Skin epidermis (tissue), 12 donors: ENCODE measurements at regions not wholly inside any gene's neighbourhood (a gene's known extent, or its start where the extent isn't known, plus 50 kb on each side); places are given as distances from the start of the nearest gene placed in this dataset.
"Not testable (repeated sequence)": the region's sequence is repeated elsewhere in the genome, so short reads cannot be mapped to it uniquely, and the experiment has no call there.

Source experiments
- H3K27ac ChIP-seq, 21 experiments: fragments of 200-600 bp; sonication (generic) in 11 of 21; one replicate each; pipeline ENCODE4 v1.5.0; 2020; ENCODE audit warnings: mild to moderate bottlenecking in 3 of 21, inconsistent platforms in 2 of 21, moderate library complexity in 2 of 21
- H3K4me3 ChIP-seq, 7 experiments: fragments of 200-600 bp; sonication (generic) in 2 of 7; one replicate each; pipeline ENCODE4 v1.5.0; 2020; ENCODE audit warnings: inconsistent platforms in 2 of 7, mild to moderate bottlenecking in 2 of 7, moderate library complexity in 1 of 7

GRCh38 chr3:137198374-137198773 lies 240.6 kb downstream of the IL20RB start:
- H3K27ac ChIP-seq, H3K4me3 ChIP-seq: not testable (repeated sequence)

- Histone ChIP-seq H3K4me3 (no peak overlapping the region), H3K27ac (no peak overlapping the region)
Observed at GRCh38 chr3:137199678-137200077, 241.9 kb downstream of the IL20RB start.

GRCh38 chr3:137201066-137201465 lies 243.3 kb downstream of the IL20RB start:
- Histone ChIP-seq H3K27ac (no peak overlapping the region), H3K4me3 (no peak overlapping the region)

- H3K4me3 ChIP-seq: no peak overlapping the region
Observed at GRCh38 chr3:137202941-137203340, 245.2 kb downstream of the IL20RB start.

GRCh38 chr3:137204409-137204808 lies 246.6 kb downstream of the IL20RB start:
- H3K27ac ChIP-seq: no peak overlapping the region
- H3K4me3 ChIP-seq: no peak overlapping the region

More at GRCh38 chr3:137202941-137203340, 245.2 kb downstream of the IL20RB start:
- H3K27ac ChIP-seq: no peak overlapping the region

GRCh38 chr3:137205394-137206045 lies 247.7 kb downstream of the IL20RB start:
- H3K4me3 ChIP-seq: no peak overlapping the region
- no peak overlapping the region for H3K27ac ChIP-seq

- H3K27ac ChIP-seq: no peak overlapping the region
- no peak overlapping the region for H3K4me3 ChIP-seq
Observed at GRCh38 chr3:137207616-137208015, 249.8 kb downstream of the IL20RB start.

- Histone ChIP-seq H3K27ac (no peak overlapping the region), H3K4me3 (no peak overlapping the region)
Observed at GRCh38 chr3:137217733-137218132, 259.9 kb downstream of the IL20RB start.

GRCh38 chr3:137219801-137220445 lies 262.1 kb downstream of the IL20RB start:
- Histone ChIP-seq H3K27ac (no peak overlapping the region), H3K4me3 (no peak overlapping the region)

GRCh38 chr3:137222736-137223225 lies 265.0 kb downstream of the IL20RB start:
- Histone ChIP-seq H3K4me3 (no peak overlapping the region), H3K27ac (no peak overlapping the region)

- Histone ChIP-seq H3K27ac (no peak overlapping the region), H3K4me3 (no peak overlapping the region)
Observed at GRCh38 chr3:137224464-137224863, 266.7 kb downstream of the IL20RB start.

GRCh38 chr3:137242836-137243400 lies 285.1 kb downstream of the IL20RB start:
- no peak overlapping the region for H3K27ac ChIP-seq
- no peak overlapping the region for H3K4me3 ChIP-seq

GRCh38 chr3:137246491-137246890 lies 288.7 kb downstream of the IL20RB start:
- Histone ChIP-seq H3K27ac (no peak overlapping the region), H3K4me3 (no peak overlapping the region)

- H3K4me3 ChIP-seq: no peak overlapping the region
- H3K27ac ChIP-seq: no peak overlapping the region
Observed at GRCh38 chr3:137249311-137249940, 291.6 kb downstream of the IL20RB start.

- no peak overlapping the region for H3K27ac ChIP-seq
Observed at GRCh38 chr3:137259089-137259488, 301.3 kb downstream of the IL20RB start.

GRCh38 chr3:137259701-137260100 lies 301.9 kb downstream of the IL20RB start:
- H3K27ac ChIP-seq: no peak overlapping the region
- no peak overlapping the region for H3K4me3 ChIP-seq

More at GRCh38 chr3:137259089-137259488, 301.3 kb downstream of the IL20RB start:
- H3K4me3 ChIP-seq: no peak overlapping the region

- H3K27ac ChIP-seq: no peak overlapping the region
- no peak overlapping the region for H3K4me3 ChIP-seq
Observed at GRCh38 chr3:137264071-137264820, 306.5 kb downstream of the IL20RB start.

GRCh38 chr3:137264843-137265330 lies 307.1 kb downstream of the IL20RB start:
- H3K4me3 ChIP-seq: no peak overlapping the region
- H3K27ac ChIP-seq: no peak overlapping the region

GRCh38 chr3:137282871-137283270 lies 325.1 kb downstream of the IL20RB start:
- H3K27ac ChIP-seq: no peak overlapping the region
- no peak overlapping the region for H3K4me3 ChIP-seq

GRCh38 chr3:137285924-137286323 lies 328.1 kb downstream of the IL20RB start:
- no peak overlapping the region for H3K4me3 ChIP-seq

More at GRCh38 chr3:137285924-137286323, 328.1 kb downstream of the IL20RB start:
- no peak overlapping the region for H3K27ac ChIP-seq
